ENCODE measurements at regions not wholly inside any gene's neighbourhood (a gene's known extent, or its start where the extent isn't known, plus 50 kb on each side); places are given as distances from the start of the nearest gene placed in this dataset.
"Not testable (repeated sequence)": the region's sequence is repeated elsewhere in the genome, so short reads cannot be mapped to it uniquely, and the experiment has no call there.

DNA sequence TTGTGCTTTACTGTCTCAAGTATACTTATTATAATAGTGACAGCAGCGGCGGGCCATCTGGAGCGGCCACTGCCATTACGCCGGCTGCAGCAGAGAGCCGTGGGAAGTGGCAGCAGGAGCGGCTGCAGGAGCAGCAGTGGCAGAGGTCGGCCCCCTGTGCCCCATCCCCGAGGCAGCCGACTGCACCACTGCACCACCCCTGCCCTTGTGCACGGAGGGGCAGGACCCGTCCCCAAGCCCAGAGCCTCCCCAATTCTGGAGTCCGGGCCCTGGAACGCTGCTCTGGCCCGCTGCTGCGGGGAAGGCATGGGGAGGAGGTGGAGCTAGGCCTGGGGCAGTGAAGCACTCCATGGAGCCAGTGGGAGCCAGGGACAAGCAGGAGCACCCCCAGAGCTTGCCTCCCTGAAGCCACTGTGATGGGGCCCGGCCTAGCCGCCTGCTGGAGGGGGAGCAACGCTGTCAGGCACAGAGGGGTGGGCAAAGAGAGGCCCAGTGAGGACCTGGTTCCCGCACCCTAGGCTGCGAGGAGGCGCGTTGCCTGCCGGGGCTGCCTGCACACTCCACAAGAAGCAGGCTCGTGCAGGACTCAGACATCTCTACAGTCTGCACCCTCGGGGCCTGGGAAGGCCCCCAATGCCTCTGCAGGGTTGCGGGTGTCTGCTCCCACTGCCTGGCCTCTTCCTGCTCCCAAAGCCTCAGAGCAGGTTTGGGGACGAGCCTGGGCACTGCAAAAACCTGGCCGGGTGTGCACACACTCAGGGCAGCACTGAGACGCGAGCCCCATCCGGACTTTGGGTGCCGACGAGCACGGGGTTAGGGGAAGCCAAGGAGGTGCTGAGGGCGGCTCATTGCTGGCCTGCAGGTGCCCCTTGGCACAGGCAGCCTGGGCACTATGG is 74.2 kb upstream of the RASSF8 start:
- Histone ChIP-seq H3K9ac (no peak overlapping the region), H3K27ac (no peak overlapping the region), H3K9me3 (replicated peaks in 1 of 11) (no peaks in the 10 kb centered on the region), H4K20me1 (no peaks in the 10 kb centered on the region), H3K27me3 (no peaks in the 10 kb centered on the region), H3K4me3 (no peak overlapping the region), H3K4me1 (no peaks in the 10 kb centered on the region), H3K4me2 (no peak overlapping the region), H3K36me3 (no peaks in the 10 kb centered on the region)
- TF ChIP-seq Cebpa-rat (IDR thresholded peaks at IDR 0.05): no peak

DNA sequence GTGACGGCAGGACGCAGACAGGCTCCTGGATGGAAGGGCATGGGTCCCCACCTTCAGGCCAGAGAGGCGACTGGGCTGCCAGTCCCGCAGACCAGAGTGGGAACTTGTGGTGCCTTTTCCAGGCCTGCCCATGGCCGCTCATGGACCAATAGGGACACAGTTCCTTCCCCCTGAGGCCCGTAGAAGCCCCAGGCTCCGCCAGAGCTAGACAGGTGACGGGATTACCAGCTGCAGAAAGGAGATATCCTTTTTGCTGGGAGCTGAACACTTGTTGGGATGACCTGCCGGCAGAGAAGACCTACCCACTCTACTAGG is 73.6 kb upstream of the RASSF8 start:
- no peaks in the 10 kb centered on the region for H3K36me3 ChIP-seq
- H3K4me1 ChIP-seq: no peaks in the 10 kb centered on the region
- no peak overlapping the region for H3K4me3 ChIP-seq
- no peaks in the 10 kb centered on the region for H3K27me3 ChIP-seq
- no peak overlapping the region for H3K27ac ChIP-seq
- H3K9me3 ChIP-seq (replicated peaks in 1 of 11): no peaks in the 10 kb centered on the region
- no peaks in the 10 kb centered on the region for H4K20me1 ChIP-seq
- no peak overlapping the region for H3K9ac ChIP-seq
- H3K4me2 ChIP-seq: no peak overlapping the region
- no peak for TF ChIP-seq Cebpa-rat (IDR thresholded peaks at IDR 0.05)

DNA sequence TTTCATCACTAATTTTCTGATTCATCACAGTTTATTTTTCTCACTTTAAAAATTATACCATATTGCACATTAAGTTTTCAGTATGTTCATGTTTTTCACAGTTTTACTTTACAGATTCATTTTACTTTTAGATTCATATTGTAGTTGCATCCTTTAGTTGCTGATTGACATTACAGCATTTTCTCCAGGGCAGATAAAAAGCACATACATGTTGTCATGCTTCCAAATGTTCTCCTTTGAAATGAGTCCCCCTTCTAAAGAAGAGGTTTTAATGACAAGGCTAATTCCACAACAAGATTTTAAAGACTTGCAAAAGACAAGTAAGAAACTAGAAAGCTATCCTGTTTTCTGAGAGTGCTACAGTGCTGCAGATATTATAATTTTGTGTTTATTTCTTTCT is 72.1 kb upstream of the RASSF8 start:
- no peaks in the 10 kb centered on the region for H4K20me1 ChIP-seq
- no peak for TF ChIP-seq Cebpa-rat (IDR thresholded peaks at IDR 0.05)
- H3K27me3 ChIP-seq: no peaks in the 10 kb centered on the region
- no peaks in the 10 kb centered on the region for H3K9me3 ChIP-seq (replicated peaks in 1 of 11)
- H3K9ac ChIP-seq: no peak overlapping the region
- no peak overlapping the region for H3K4me2 ChIP-seq
- no peak overlapping the region for H3K4me3 ChIP-seq
- no peak overlapping the region for H3K27ac ChIP-seq
- no peaks in the 10 kb centered on the region for H3K36me3 ChIP-seq
- H3K4me1 ChIP-seq: no peaks in the 10 kb centered on the region

DNA sequence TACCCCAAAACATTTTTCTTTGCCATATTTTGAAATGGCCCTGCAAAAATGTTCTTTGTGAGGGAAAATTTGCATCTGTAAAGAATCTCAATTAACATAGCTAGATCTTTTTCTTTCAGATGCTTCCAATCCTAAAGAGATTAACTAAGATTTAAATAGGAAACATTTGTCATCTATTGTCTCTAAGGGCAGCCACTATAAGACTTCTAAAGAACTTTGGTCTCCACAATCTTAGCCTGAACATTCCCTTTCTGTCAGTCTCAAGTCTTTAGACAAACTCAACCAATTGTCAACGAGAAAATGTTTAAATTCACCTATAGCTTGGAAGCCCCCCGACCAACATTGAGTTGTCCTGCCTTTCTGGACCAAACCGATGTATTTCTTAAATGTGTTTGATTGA is 71.1 kb upstream of the RASSF8 start:
- no peaks in the 10 kb centered on the region for H4K20me1 ChIP-seq
- H3K4me2 ChIP-seq: no peak overlapping the region
- TF ChIP-seq Cebpa-rat (IDR thresholded peaks at IDR 0.05): no peak
- no peak overlapping the region for H3K27ac ChIP-seq
- H3K4me1 ChIP-seq: no peaks in the 10 kb centered on the region
- no peak overlapping the region for H3K4me3 ChIP-seq
- no peak overlapping the region for H3K9ac ChIP-seq
- H3K27me3 ChIP-seq: no peaks in the 10 kb centered on the region
- H3K9me3 ChIP-seq (replicated peaks in 1 of 11): no peaks in the 10 kb centered on the region
- no peaks in the 10 kb centered on the region for H3K36me3 ChIP-seq

DNA sequence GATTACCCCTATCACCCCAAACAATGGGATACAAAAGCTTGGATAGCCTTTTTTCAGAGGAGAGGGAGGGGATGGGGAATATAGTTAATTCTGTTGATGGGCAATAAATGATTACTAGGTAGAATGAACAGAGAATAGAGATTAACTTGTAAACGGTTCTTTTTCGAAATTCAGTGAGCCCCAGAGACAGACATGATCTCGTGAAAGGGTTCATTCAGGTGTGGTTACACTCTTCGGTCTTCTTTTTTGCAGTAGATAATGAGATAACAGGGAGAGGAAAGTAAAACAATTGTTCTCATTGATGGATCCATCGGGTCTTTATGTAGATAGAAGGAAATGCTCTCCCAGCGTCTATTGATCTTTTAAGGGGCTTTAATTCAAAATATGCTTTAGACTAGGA is 69.3 kb upstream of the RASSF8 start:
- TF ChIP-seq Cebpa-rat (IDR thresholded peaks at IDR 0.05): no peak
- Histone ChIP-seq H4K20me1 (no peaks in the 10 kb centered on the region), H3K27me3 (no peaks in the 10 kb centered on the region), H3K9me3 (replicated peaks in 1 of 11) (no peaks in the 10 kb centered on the region), H3K9ac (no peak overlapping the region), H3K4me2 (no peak overlapping the region), H3K4me1 (no peaks in the 10 kb centered on the region), H3K27ac (no peak overlapping the region), H3K4me3 (no peak overlapping the region), H3K36me3 (no peaks in the 10 kb centered on the region)

DNA sequence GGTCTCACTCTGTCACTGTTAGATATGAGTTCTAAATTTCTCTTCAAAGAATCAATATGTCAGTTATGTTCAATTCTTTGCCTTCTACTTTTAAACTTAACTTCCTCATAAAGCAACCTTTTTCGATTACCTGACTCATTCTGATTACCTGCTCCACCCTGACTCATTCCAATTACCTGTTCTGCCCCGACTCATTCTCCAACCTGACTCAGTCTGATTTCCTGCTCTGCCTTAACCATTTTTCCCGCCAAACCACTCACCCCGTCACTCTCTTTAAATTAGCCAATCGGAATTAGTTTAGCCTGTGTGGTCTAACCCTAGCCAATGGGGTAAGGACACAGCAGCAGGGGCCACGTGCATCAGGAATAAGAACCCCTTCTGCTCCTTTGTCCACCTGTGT is 67.4 kb upstream of the RASSF8 start:
- H3K9me3 ChIP-seq (replicated peaks in 1 of 11); H3K27ac ChIP-seq; H3K27me3 ChIP-seq; H3K36me3 ChIP-seq; H4K20me1 ChIP-seq; H3K9ac ChIP-seq; H3K4me1 ChIP-seq; H3K4me3 ChIP-seq; H3K4me2 ChIP-seq: not testable (repeated sequence)

DNA sequence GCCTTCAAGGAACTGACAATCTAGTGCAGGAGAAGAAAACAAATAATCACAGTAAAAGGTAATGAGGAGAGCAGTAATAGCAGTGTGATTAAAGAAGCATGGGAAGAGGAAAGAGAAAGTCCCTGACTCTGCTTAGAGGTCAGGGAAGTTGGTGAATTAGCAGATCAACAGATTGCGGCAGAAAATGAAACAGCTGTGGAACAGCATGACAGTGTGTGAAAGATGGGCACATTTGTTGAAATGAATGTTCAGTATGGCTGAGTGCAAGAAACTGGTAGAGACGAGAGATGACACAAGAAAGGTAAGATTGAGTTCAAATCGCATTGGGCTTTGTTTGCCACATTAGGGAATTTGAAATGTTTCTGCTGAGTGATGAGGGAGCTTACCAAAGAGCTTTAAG is 63.7 kb upstream of the RASSF8 start:
- Histone ChIP-seq H3K4me1 (no peaks in the 10 kb centered on the region), H3K36me3 (no peaks in the 10 kb centered on the region), H3K4me3 (no peak overlapping the region), H3K27ac (no peak overlapping the region), H3K9ac (no peak overlapping the region), H3K4me2 (no peak overlapping the region), H3K27me3 (no peaks in the 10 kb centered on the region), H3K9me3 (replicated peaks in 1 of 11) (peaks cover 12 to 23% (median 14%) of the 10 kb centered on the region in 11 experiments; a peak in 21 of 22 replicates), H4K20me1 (no peaks in the 10 kb centered on the region)
- TF ChIP-seq Cebpa-rat (IDR thresholded peaks at IDR 0.05): no peak

DNA sequence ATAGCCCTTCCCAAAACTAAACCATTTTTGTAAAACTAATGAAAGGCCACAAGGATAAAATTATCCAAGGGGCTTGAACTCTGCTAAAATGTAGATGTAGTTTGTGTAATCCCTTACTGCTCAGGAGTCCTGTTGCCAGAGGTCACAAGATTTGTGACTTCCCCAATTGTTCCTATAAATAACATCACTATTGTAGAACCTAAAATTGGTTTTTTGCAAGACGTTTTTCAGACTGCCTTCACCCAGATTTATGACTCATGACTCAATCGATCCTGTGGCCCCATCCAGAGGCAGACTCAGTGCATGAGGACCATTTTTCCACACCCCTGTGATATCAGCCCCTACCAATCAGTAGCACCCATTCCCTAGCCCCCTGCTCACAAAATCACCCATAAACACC is 61.5 kb upstream of the RASSF8 start:
- Histone ChIP-seq H3K4me3 (no peak overlapping the region), H3K9ac (no peak overlapping the region), H3K9me3 (replicated peaks in 1 of 11) (peaks cover 12 to 23% (median 14%) of the 10 kb centered on the region in 11 experiments; a peak in 21 of 22 replicates), H3K27ac (no peak overlapping the region), H3K4me2 (no peak overlapping the region), H3K36me3 (no peaks in the 10 kb centered on the region), H4K20me1 (no peaks in the 10 kb centered on the region), H3K4me1 (no peaks in the 10 kb centered on the region), H3K27me3 (no peaks in the 10 kb centered on the region)
- no peak for TF ChIP-seq Cebpa-rat (IDR thresholded peaks at IDR 0.05)

DNA sequence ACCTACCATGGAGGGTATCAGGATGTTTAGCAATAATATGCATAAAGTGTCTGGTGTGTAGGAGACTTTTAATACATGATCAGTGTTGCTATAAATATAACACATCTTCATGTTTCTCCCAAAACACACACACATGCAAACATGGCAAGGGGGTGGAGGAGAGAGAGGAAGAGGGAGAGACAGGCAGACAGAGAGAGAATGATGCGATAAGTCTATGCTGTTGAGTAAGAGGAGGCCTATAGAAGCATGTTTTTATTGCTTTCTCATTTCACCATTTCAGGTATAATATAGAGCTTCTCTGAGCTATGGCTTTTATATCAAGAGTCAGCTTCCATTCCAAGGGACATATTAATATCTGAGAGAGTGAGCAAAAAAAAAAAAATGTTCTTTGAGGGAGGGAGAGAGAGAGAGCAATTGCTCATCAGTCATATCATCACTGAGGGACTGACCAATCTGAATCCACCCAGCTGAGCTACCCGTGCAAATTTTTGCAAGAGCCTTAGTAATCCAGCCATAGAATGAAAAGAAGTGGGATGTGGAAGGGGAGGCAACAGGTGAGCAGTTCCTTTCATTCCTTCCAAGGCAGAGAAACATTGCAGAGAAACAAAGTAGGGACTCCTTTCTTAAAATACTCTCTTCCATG is 54.8 kb upstream of the RASSF8 start:
- Histone ChIP-seq H3K27ac (no peak overlapping the region), H4K20me1 (no peaks in the 10 kb centered on the region), H3K4me3 (no peak overlapping the region), H3K4me1 (no peaks in the 10 kb centered on the region), H3K36me3 (no peaks in the 10 kb centered on the region), H3K27me3 (no peaks in the 10 kb centered on the region), H3K9me3 (replicated peaks in 1 of 11) (no peaks in the 10 kb centered on the region), H3K9ac (no peak overlapping the region), H3K4me2 (no peak overlapping the region)
- TF ChIP-seq Cebpa-rat (IDR thresholded peaks at IDR 0.05): no peak

DNA sequence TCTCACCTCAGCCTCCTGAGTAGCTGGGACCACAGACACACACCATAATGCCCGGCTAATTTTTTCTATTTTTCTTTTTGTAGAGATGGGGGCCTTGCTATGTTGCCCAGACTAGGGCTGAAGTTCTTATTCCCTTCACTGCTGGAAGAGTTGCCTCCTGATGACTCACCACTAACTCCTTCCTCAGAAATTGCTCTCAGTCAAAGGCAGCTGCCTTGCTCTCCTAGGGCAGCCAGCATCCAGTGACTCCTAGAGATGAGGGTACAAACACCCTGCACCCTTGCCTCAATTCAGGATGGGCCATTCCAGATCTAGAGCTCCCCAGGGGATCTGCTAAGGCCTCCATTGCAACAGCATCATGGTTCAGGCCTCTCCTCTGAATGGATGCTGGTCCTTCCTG is 54.0 kb upstream of the RASSF8 start:
- no peak overlapping the region for H3K4me3 ChIP-seq
- no peaks in the 10 kb centered on the region for H3K27me3 ChIP-seq
- no peaks in the 10 kb centered on the region for H3K9me3 ChIP-seq (replicated peaks in 1 of 11)
- no peaks in the 10 kb centered on the region for H3K4me1 ChIP-seq
- H3K9ac ChIP-seq: no peak overlapping the region
- no peak overlapping the region for H3K4me2 ChIP-seq
- H4K20me1 ChIP-seq: no peaks in the 10 kb centered on the region
- H3K36me3 ChIP-seq: no peaks in the 10 kb centered on the region
- no peak for TF ChIP-seq Cebpa-rat (IDR thresholded peaks at IDR 0.05)
- no peak overlapping the region for H3K27ac ChIP-seq
